ENCODE measurements at regions not wholly inside any gene's neighbourhood (a gene's known extent, or its start where the extent isn't known, plus 50 kb on each side); places are given as distances from the start of the nearest gene placed in this dataset.
"Not testable (repeated sequence)": the region's sequence is repeated elsewhere in the genome, so short reads cannot be mapped to it uniquely, and the experiment has no call there.

DNA sequence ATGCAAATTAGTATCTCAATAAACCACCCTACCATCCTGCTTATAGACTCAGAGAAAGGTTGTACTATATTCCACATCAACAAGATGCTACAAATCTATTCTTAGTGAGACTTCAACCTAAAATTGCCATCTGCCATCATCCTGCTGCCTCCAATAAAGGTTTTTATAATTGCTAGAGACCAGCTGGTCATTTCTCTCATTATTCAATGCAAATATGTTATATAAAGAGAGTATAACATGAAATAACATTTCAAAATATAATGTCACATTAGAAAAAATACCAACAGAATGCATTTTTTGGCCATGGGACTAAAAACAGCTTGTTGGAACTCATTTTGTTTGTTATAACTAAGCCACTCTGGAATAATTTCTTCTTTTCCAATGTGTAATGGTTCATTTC, 247.3 kb downstream of the LRIG3 start:
- no peak for DNase-seq

DNA sequence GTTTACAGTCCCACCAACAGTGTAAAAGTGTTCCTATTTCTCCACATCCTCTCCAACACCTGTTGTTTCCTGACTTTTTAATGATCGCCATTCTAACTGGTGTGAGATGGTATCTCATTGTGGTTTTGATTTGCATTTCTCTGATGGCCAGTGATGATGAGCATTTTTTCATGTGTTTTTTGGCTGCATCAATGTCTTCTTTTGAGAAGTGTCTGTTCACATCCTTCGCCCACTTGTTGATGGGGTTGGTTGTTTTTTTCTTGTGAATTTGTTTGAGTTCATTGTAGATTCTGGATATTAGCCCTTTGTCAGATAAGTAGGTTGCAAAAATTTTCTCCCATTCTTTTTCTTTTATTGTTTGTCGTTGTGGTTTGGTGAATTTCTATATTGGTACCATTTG, 242.5 kb downstream of the LRIG3 start:
- DNase-seq, result not testable (repeated sequence)

- no peak for DNase-seq
These were observed 241.6 kb downstream of the LRIG3 start for GRCh38 chr12:58678753-58679152.

DNA sequence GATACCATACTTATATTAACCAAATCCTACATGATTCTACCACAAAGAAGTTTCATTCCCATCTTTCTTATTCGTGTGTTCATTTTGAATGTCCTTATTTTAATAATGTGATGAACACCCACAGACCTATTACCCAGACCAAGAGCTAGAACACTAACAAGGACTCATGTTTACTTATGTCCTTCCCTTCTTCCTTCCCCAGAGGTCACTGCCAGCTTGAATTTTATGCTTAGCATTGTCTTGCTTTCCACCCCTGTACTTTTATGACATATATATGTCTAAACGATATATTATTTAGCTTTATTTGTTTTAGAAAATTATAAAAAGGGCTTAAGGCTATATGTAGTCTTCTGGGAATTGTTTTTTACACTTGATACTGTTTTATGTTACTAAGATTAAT, 238.6 kb downstream of the LRIG3 start:
- DNase-seq, result no peak

GRCh38 chr12:58695263-58695662, 225.0 kb downstream of the LRIG3 start:
- no peak for DNase-seq

- DNase-seq, result no peak
These were observed 218.8 kb downstream of the LRIG3 start for GRCh38 chr12:58701536-58701935.

DNA sequence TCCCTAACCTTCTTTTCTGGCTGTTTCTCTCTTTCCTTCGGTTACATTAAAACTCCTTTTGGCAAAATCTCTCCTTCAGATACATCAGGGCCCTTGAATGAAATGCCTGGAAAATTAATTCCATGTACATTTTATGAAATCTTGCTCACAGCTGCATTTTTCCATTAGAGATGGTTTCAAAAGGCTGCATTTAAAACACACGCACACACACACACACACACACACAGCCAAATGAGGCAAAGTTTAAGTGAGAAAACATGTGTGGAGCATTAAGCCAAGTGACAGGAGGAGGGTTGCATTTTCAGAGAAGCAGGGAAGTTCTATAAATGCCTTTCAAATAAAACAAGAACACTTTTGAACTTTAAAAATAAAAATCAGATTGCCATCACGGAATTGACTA, 216.4 kb downstream of the LRIG3 start:
- no peak for DNase-seq

DNA sequence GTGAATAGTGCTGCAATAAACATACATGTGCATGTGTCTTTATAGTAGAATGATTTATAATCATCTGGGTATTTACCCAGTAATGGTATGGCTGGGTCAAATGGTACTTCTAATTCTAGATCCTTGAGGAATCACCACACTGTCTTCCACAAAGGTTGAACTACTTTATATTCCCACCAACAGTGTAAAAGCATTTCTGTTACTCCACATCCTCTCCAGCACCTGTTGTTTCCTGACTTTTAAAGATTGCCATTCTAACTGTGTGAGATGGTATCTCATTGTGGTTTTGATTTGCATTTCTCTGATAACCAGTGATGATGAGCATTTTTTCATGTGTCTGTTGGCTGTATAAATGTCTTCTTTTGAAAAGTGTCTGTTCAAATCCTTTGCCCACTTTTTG, 215.5 kb downstream of the LRIG3 start:
- not testable (repeated sequence) for DNase-seq

- no peak for DNase-seq
These were observed 209.4 kb downstream of the LRIG3 start for GRCh38 chr12:58710901-58711300.

GRCh38 chr12:58711974-58712373, 208.3 kb downstream of the LRIG3 start:
- no peak for DNase-seq

GRCh38 chr12:58712976-58713375, 207.3 kb downstream of the LRIG3 start:
- no peak for DNase-seq

DNA sequence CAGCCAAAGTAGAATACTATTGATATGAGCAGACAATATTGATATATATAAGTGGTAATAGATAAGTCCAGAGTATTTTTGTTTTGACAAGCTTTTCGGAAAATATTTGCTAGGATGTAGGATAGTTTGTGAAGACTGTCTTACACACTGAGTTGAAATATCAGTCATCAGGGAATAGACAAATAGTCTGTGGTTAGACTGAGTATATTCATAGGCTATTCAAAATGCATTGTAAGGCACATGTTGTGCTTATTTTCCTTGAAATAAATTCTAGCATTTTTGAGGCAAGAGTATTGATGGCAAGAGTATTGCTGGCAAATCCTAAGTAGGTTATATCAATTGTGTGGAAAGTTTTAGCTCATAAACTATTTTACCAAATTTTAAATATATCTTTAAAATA, 201.1 kb downstream of the LRIG3 start:
- no peak for DNase-seq

DNA sequence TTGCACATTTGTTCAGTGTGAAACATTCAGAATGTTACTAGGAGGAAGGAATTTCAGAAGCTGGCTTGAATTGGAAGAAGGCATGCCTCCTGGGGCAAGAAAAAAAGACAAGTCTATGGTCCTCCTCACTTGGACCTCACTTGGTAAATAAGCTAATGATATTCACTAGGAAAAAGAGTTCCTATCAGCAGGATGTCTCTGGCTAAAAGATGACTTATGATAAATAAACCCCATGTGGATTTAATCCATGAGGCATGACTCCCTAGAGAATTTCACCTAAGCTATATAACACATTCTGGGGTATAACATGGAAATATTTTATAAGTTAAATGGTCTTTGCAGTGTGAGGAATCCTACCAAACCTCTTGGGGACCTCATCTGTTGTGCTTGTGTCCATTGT, 199.9 kb downstream of the LRIG3 start:
- DNase-seq, result no peak

DNA sequence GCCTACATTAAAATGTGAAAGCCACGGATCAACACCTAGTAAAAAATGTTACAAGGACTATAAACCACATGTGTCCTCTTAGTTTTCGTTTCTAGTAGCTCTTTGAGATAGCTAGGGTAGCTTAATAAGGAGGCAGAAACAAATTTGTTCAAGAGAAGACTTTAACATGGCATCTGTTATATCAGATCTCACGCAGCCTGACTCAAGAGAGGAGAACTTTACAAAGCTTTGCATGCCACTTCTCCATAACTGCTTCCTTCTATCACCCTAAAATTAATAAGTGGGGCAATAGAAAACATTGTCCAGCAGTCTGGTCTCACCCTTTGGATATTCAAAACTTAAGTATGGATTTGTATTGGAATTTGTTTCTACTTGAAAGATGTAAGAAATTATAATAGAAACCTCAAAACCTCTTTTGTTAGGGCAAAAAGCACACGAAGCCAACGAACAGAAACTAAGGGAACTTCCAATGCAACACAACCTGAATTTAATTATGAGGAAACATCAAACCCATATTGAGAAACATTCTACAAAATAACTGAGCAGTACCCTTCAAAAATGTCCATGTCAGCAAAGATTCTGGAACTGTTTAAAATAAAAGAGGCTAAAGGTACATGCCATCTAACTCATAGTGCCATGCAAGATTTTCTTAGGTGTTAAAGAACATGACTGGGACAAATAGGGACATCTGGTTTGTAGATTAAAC, 194.8 kb downstream of the LRIG3 start:
- DNase-seq, result no peak

DNA sequence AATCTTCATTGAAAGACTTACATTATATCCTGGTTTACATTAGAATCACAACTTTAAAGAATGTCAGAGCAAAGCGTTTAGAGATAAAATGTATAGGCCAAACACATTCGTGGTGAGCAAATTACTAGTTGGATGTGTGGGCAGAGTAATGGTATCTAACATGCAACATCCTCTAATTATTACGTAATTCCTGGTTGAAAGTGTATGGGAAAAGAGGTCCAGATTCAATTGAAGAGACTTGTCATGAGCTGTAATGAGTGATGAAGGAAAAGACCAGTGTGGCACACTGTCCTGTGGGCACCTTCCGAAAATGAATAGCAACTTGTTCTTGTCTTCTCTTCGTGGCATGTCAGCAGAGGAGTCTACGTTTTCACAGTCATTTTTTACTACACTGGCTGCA, 192.8 kb downstream of the LRIG3 start:
- no peak for DNase-seq

- no peak for DNase-seq
These were observed 191.9 kb downstream of the LRIG3 start for GRCh38 chr12:58728397-58728796.

- DNase-seq, result no peak
These were observed 189.2 kb downstream of the LRIG3 start for GRCh38 chr12:58731096-58731495.

DNA sequence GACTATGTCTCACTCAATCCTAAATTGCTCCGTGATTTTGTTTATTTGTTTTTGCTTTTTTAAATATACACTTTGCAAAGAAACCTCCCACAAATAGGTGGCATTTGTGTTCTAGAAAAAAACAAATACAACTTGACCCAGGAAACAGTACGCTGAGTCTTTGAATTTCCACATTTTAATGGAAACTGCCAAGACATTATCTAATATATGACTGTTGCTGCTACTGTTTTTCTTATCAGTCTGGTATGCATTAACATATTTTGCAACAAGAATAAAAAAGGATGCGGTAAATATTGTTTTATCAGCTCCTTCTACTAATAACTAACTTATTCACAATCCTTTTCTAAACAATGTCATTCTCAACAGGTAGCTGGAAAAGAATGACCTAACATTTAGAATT, 187.4 kb downstream of the LRIG3 start:
- DNase-seq, result no peak

DNA sequence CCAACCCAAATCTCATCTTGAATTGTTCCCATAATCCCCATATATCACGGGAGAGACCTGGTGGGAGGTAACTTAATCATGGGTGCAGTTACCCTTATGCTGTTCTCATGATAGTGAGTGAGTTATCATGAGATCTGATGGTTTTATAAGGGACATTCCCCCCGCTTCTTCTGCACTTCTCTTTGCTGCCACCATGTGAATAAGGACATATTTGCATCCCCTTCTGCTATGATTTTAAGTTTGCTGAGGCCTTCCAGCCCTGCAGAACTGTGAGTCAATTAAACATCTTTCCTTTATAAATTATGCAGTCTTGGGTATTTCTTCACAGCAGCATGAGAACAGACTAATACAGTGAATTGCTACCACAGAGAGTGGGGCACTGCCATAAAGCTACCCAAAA, 179.1 kb downstream of the LRIG3 start:
- no peak for DNase-seq

GRCh38 chr12:58745348-58746125, 174.8 kb downstream of the LRIG3 start:
- DNase-seq, result no peak

GRCh38 chr12:58747533-58747932, 172.8 kb downstream of the LRIG3 start:
- no peak for DNase-seq

DNA sequence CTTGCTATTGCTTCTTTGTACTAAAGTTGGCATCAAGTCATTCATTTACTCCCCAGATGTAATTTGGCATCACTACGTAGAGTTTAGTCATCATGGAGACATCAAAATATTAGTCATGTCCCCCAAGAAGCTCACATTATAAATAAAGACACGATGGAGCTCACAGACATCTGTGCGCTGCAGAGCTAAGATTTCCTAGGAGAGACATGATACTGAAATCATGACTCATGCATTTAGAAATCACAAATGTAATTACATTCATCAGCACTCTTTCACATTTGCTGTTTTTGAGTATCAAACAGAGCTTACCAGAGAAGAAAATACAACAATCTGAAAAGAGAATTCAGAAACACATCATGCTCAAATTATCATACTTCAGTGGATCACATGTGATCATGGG, 169.8 kb downstream of the LRIG3 start:
- DNase-seq, result no peak

- DNase-seq, result no peak
These were observed 162.9 kb downstream of the LRIG3 start for GRCh38 chr12:58757422-58757821.

- not testable (repeated sequence) for DNase-seq
These were observed 160.6 kb downstream of the LRIG3 start for GRCh38 chr12:58759745-58760144.

DNA sequence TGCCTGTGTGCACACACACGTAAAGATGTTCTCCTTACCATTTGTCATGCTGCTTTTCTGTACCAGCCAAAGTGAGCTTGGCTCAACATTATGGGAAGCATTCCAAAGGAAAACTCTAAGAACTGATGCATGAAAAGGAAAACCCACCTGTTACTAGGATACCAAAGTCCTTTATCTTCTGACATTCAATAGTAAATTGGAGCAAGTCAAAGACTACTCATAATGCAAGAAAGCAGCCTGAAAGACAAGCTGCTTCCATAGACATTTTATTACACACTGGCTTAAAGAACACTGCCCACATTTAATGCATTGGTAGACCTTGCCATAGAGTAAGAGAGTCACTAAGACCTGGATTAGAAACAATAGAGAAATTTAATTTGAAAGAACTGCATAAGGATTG, 159.0 kb downstream of the LRIG3 start:
- no peak for DNase-seq
